K562 (cell line): ENCODE measurements at regions not wholly inside any gene's neighbourhood (a gene's known extent, or its start where the extent isn't known, plus 50 kb on each side); places are given as distances from the start of the nearest gene placed in this dataset.

ENCODE experiments used
- ATAC-seq: fragments of 200-7000 bp; cut with Tn5 transposase; 3 replicates; pipeline ENCODE4 v1.9.1; 2020; ENCODE audit warnings: moderate library complexity
- BruUV-seq: library from RNA; stranded (reverse); fragments of 400-500 nt; replicated peaks from 2 replicates; lab custom pipeline; 2021; lab: Mats Ljungman, UMichigan
- CTCF ChIA-PET: fragments of 300-600 bp; formaldehyde crosslinking; extraction: SDS; loops from one replicate; lab custom pipeline; 2021; ENCODE audit warnings: low intra/inter-chr PET ratio; lab: Yijun Ruan, JAX
- POLR2A ChIA-PET: fragments of 300-600, 350-650 bp; sonication (Branson Sonifier 250); formaldehyde crosslinking; extraction: SDS; loops from one replicate; lab custom pipeline; 2021; ENCODE audit warnings: antibody characterized with exemption, inconsistent platforms; lab: Yijun Ruan, JAX
- DNase-seq, 4 experiments: peaks; one replicate each; pipeline versions ENCODE4 v3.0.0 to v3.0.0-alpha.2; 2011 to 2018; ENCODE audit warnings: low spot score in 3 of 4, mixed read lengths in 3 of 4; ENCODE audit errors: extremely low read depth in 1 of 4
- FAIRE-seq: peaks from 2 replicates; lab custom pipeline; 2011; peaks lifted over from hg19 to GRCh38; lab: Jason Lieb, UNC
- H2AFZ ChIP-seq: 2 replicates; pipeline ENCODE4 v1.6.0; 2011; ENCODE audit warnings: low read depth, low read length, control low read depth, inconsistent platforms
- H3K27ac ChIP-seq: fragments of 200-600 bp; 3 replicates; pipeline ENCODE4 v1.8.0; 2011; ENCODE audit warnings: low read depth, mild to moderate bottlenecking, control low read depth, inconsistent platforms, low read length, moderate library complexity, mixed read lengths; ENCODE audit errors: extremely low read depth
- H3K27me3 ChIP-seq, 2 experiments: fragments of 300-600 bp in 1 of 2; 2 replicates in 1 of 2; 3 replicates in 1 of 2; pipeline versions ENCODE4 v1.6.0 to v1.8.0; 2011; ENCODE audit warnings: inconsistent platforms in 2 of 2, low read length in 2 of 2, mild to moderate bottlenecking in 1 of 2, mixed read lengths in 1 of 2, moderate library complexity in 1 of 2; ENCODE audit not compliant: control insufficient read depth in 2 of 2, insufficient read depth in 2 of 2
- H3K36me3 ChIP-seq: fragments of 300-600 bp; 3 replicates; pipeline ENCODE4 v1.8.0; 2011; ENCODE audit warnings: mild to moderate bottlenecking, low read length, inconsistent platforms; ENCODE audit not compliant: control insufficient read depth, insufficient read depth
- H3K4me1 ChIP-seq, 2 experiments: fragments of 200-600 bp in 1 of 2; replicated peaks in 1 of 2; 2 replicates in 1 of 2; 3 replicates in 1 of 2; pipeline versions ENCODE4 v1.5.1 to v1.8.0; 2011; ENCODE audit warnings: inconsistent platforms in 2 of 2, low read length in 2 of 2, mild to moderate bottlenecking in 1 of 2, mixed read lengths in 1 of 2, moderate library complexity in 1 of 2; ENCODE audit not compliant: control insufficient read depth in 2 of 2, insufficient read depth in 2 of 2
- H3K4me2 ChIP-seq: 2 replicates; pipeline ENCODE4 v1.6.1; 2011; ENCODE audit warnings: low read length, control low read depth, inconsistent platforms, mixed read lengths; ENCODE audit not compliant: insufficient read depth
- H3K4me3 ChIP-seq: fragments of 200-600 bp; sonication (generic), shearing (Covaris generic); 2 replicates; pipeline ENCODE4 v1.5.1; 2016; ENCODE audit warnings: control low read depth, inconsistent platforms
- H3K79me2 ChIP-seq: fragments of 200-600 bp; 3 replicates; pipeline ENCODE4 v1.8.0; 2011; ENCODE audit warnings: low read length, inconsistent platforms; ENCODE audit not compliant: control insufficient read depth, insufficient read depth
- H3K9ac ChIP-seq, 2 experiments: 2 replicates each; pipeline versions ENCODE4 v1.6.0 to v1.6.1; 2011; ENCODE audit warnings: low read depth in 2 of 2, low read length in 2 of 2, control low read depth in 1 of 2, inconsistent platforms in 1 of 2, mild to moderate bottlenecking in 1 of 2, mixed read lengths in 1 of 2; ENCODE audit not compliant: insufficient read depth in 1 of 2
- H3K9me1 ChIP-seq: one replicate; pipeline ENCODE4 v1.6.0; 2011; ENCODE audit warnings: inconsistent platforms, mild to moderate bottlenecking, low read length, moderate library complexity; ENCODE audit not compliant: control insufficient read depth, insufficient read depth
- H3K9me3 ChIP-seq: replicated peaks from 2 replicates; pipeline ENCODE4 v1.5.1; 2011; ENCODE audit warnings: low read depth, low read length, inconsistent platforms; ENCODE audit not compliant: control insufficient read depth, insufficient read depth
- H4K20me1 ChIP-seq: replicated peaks from 2 replicates; pipeline ENCODE4 v1.6.1; 2011; ENCODE audit warnings: low read length, inconsistent platforms, mixed read lengths; ENCODE audit not compliant: control insufficient read depth, insufficient read depth
- CEBPB ChIP-seq: fragments of 450-650 bp; IDR thresholded peaks from 2 replicates; pipeline ENCODE4 v1.6.1; 2016; ENCODE audit warnings: missing genetic modification characterization, missing compliant biosample characterization
- GABPB2 ChIP-seq: fragments of 250-450 bp; sonication (Bioruptor Pico); conservative IDR thresholded peaks from 2 replicates; pipeline ENCODE4 v1.5.1; 2021; ENCODE audit warnings: mild to moderate bottlenecking
- U2AF2 ChIP-seq: fragments of 200-400 bp; formaldehyde crosslinking; optimal IDR thresholded peaks from 2 replicates; pipeline ENCODE3; 2017; ENCODE audit warnings: low read depth, mild to moderate bottlenecking, low read length
- WGBS: fragments of 100-300 bp; shearing (Covaris generic); methylation state at CpG from one replicate; pipeline ENCODE4 v1.1.6; 2016; ENCODE audit warnings: low coverage, mixed read lengths; ENCODE audit not compliant: insufficient coverage; ENCODE audit errors: missing lambda C conversion rate; 5-methylcytosine and 5-hydroxymethylcytosine counted together
- in situ Hi-C: fragments of 300-500 bp; cut with MboI; formaldehyde crosslinking; loops from 4 replicates; pipeline ENCODE4 v1.15.0; 2018; ENCODE audit warnings: inconsistent platforms, mixed read lengths
- intact Hi-C: fragments of 100-400 bp; cut with micrococcal nuclease; formaldehyde crosslinking; loops from 2 replicates; pipeline ENCODE4 v1.14.2; 2022
- TF ChIP-seq, protein P1 (sequence below): fragments of 450-650 bp; IDR thresholded peaks from 2 replicates; pipeline ENCODE4 v1.6.1; 2016; ENCODE audit warnings: mild to moderate bottlenecking, moderate library complexity

- no peaks in the 10 kb centered on the region for H4K20me1 ChIP-seq
- no peak overlapping the region for H3K9ac ChIP-seq
- H3K27me3 ChIP-seq: peaks cover 21 to 34% of the 10 kb centered on the region in 2 experiments
- no peaks in the 10 kb centered on the region for H3K36me3 ChIP-seq
- no peak overlapping the region for H2AFZ ChIP-seq
- no peak for DNase-seq
- no TSS peak for BruUV-seq
- CTCF ChIA-PET: no interaction called here
- no peak overlapping the region for H3K27ac ChIP-seq
- ATAC-seq: no peak
- H3K9me3 ChIP-seq: no peaks in the 10 kb centered on the region
- 2% methylated on average over 6 of the region's 6 CpGs for WGBS
- intact Hi-C loops: no loop called here
- no peaks in the 10 kb centered on the region for H3K4me1 ChIP-seq
- H3K4me3 ChIP-seq: no peak overlapping the region
- POLR2A ChIA-PET: no interaction called here
- H3K4me2 ChIP-seq: no peak overlapping the region
- no peaks in the 10 kb centered on the region for H3K9me1 ChIP-seq
- no peaks in the 10 kb centered on the region for H3K79me2 ChIP-seq
- no peak for FAIRE-seq
- in situ Hi-C loops: no loop called here
- TF ChIP-seq CEBPB (tag) (no peak), U2AF2 (no peak), GABPB2 (CRISPR knock-in tag) (no peak)
- TF ChIP-seq, protein P1, sequence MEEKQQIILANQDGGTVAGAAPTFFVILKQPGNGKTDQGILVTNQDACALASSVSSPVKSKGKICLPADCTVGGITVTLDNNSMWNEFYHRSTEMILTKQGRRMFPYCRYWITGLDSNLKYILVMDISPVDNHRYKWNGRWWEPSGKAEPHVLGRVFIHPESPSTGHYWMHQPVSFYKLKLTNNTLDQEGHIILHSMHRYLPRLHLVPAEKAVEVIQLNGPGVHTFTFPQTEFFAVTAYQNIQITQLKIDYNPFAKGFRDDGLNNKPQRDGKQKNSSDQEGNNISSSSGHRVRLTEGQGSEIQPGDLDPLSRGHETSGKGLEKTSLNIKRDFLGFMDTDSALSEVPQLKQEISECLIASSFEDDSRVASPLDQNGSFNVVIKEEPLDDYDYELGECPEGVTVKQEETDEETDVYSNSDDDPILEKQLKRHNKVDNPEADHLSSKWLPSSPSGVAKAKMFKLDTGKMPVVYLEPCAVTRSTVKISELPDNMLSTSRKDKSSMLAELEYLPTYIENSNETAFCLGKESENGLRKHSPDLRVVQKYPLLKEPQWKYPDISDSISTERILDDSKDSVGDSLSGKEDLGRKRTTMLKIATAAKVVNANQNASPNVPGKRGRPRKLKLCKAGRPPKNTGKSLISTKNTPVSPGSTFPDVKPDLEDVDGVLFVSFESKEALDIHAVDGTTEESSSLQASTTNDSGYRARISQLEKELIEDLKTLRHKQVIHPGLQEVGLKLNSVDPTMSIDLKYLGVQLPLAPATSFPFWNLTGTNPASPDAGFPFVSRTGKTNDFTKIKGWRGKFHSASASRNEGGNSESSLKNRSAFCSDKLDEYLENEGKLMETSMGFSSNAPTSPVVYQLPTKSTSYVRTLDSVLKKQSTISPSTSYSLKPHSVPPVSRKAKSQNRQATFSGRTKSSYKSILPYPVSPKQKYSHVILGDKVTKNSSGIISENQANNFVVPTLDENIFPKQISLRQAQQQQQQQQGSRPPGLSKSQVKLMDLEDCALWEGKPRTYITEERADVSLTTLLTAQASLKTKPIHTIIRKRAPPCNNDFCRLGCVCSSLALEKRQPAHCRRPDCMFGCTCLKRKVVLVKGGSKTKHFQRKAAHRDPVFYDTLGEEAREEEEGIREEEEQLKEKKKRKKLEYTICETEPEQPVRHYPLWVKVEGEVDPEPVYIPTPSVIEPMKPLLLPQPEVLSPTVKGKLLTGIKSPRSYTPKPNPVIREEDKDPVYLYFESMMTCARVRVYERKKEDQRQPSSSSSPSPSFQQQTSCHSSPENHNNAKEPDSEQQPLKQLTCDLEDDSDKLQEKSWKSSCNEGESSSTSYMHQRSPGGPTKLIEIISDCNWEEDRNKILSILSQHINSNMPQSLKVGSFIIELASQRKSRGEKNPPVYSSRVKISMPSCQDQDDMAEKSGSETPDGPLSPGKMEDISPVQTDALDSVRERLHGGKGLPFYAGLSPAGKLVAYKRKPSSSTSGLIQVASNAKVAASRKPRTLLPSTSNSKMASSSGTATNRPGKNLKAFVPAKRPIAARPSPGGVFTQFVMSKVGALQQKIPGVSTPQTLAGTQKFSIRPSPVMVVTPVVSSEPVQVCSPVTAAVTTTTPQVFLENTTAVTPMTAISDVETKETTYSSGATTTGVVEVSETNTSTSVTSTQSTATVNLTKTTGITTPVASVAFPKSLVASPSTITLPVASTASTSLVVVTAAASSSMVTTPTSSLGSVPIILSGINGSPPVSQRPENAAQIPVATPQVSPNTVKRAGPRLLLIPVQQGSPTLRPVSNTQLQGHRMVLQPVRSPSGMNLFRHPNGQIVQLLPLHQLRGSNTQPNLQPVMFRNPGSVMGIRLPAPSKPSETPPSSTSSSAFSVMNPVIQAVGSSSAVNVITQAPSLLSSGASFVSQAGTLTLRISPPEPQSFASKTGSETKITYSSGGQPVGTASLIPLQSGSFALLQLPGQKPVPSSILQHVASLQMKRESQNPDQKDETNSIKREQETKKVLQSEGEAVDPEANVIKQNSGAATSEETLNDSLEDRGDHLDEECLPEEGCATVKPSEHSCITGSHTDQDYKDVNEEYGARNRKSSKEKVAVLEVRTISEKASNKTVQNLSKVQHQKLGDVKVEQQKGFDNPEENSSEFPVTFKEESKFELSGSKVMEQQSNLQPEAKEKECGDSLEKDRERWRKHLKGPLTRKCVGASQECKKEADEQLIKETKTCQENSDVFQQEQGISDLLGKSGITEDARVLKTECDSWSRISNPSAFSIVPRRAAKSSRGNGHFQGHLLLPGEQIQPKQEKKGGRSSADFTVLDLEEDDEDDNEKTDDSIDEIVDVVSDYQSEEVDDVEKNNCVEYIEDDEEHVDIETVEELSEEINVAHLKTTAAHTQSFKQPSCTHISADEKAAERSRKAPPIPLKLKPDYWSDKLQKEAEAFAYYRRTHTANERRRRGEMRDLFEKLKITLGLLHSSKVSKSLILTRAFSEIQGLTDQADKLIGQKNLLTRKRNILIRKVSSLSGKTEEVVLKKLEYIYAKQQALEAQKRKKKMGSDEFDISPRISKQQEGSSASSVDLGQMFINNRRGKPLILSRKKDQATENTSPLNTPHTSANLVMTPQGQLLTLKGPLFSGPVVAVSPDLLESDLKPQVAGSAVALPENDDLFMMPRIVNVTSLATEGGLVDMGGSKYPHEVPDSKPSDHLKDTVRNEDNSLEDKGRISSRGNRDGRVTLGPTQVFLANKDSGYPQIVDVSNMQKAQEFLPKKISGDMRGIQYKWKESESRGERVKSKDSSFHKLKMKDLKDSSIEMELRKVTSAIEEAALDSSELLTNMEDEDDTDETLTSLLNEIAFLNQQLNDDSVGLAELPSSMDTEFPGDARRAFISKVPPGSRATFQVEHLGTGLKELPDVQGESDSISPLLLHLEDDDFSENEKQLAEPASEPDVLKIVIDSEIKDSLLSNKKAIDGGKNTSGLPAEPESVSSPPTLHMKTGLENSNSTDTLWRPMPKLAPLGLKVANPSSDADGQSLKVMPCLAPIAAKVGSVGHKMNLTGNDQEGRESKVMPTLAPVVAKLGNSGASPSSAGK: no peak
These were observed 89.1 kb upstream of the PARD3 start for GRCh38 chr10:34904191-34904590.
